ENCODE measurements at regions not wholly inside any gene's neighbourhood (a gene's known extent, or its start where the extent isn't known, plus 50 kb on each side); places are given as distances from the start of the nearest gene placed in this dataset.

DNA sequence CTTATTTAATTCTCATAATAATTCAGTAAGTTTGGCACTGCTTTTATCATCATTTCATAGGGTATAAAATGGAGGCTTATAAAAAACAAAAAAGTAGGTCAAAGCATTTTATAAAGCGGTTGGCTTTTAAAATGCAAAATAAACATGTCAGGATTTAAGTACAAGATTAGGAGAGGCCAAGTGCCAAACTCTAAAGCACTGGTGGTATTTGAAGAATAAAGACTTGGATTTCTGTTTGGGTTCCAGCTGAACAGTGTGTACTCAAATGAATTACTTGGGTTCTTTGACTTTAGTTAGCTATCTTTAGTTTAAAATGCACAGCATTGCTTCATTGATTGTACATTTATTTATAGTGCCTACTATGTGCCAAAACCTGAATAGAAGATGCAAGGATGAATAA lies 966.6 kb upstream of the SEL1L start:
- Mint-ChIP-seq H3K27ac (ENCODE audit: unreplicated experiment) (no peak overlapping the region), H3K27me3 (ENCODE audit: insufficient read depth, unreplicated experiment) (no peaks in the 10 kb centered on the region), H3K4me3 (ENCODE audit: unreplicated experiment) (no peak overlapping the region), H3K36me3 (ENCODE audit: insufficient read depth, unreplicated experiment) (no peaks in the 10 kb centered on the region), H3K4me1 (ENCODE audit: low read depth, unreplicated experiment) (peaks cover 7% of the 10 kb centered on the region), H3K9me3 (ENCODE audit: unreplicated experiment) (no peaks in the 10 kb centered on the region)
- no peak overlapping the region for H3K4me3 ChIP-seq (ENCODE audit: low read depth, low read length)
- no peak for DNase-seq
- TF ChIP-seq, protein P1, sequence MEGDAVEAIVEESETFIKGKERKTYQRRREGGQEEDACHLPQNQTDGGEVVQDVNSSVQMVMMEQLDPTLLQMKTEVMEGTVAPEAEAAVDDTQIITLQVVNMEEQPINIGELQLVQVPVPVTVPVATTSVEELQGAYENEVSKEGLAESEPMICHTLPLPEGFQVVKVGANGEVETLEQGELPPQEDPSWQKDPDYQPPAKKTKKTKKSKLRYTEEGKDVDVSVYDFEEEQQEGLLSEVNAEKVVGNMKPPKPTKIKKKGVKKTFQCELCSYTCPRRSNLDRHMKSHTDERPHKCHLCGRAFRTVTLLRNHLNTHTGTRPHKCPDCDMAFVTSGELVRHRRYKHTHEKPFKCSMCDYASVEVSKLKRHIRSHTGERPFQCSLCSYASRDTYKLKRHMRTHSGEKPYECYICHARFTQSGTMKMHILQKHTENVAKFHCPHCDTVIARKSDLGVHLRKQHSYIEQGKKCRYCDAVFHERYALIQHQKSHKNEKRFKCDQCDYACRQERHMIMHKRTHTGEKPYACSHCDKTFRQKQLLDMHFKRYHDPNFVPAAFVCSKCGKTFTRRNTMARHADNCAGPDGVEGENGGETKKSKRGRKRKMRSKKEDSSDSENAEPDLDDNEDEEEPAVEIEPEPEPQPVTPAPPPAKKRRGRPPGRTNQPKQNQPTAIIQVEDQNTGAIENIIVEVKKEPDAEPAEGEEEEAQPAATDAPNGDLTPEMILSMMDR (IDR thresholded peaks at IDR 0.05; ENCODE audit: insufficient read depth in 1 of 2, low read depth in 1 of 2, low read length in 1 of 2, severe bottlenecking in 1 of 2, unreplicated experiment in 1 of 2), result no peak
- CTCF ChIA-PET, result no interaction called here
- H3K4me1 ChIP-seq, result no peaks in the 10 kb centered on the region
- intact Hi-C loops (cut with micrococcal nuclease; ENCODE audit: unreplicated experiment), result no loop called here
- H3K27me3 ChIP-seq (replicated peaks; ENCODE audit: control insufficient read depth, insufficient read depth, low read length), result no peaks in the 10 kb centered on the region
- no TSS peak for BruUV-seq (replicated peaks)
- H3K9me3 ChIP-seq, result no peaks in the 10 kb centered on the region
- H3K36me3 ChIP-seq (ENCODE audit: control insufficient read depth, insufficient read depth, low read length), result no peaks in the 10 kb centered on the region
- POLR2A ChIA-PET, result no interaction called here

DNA sequence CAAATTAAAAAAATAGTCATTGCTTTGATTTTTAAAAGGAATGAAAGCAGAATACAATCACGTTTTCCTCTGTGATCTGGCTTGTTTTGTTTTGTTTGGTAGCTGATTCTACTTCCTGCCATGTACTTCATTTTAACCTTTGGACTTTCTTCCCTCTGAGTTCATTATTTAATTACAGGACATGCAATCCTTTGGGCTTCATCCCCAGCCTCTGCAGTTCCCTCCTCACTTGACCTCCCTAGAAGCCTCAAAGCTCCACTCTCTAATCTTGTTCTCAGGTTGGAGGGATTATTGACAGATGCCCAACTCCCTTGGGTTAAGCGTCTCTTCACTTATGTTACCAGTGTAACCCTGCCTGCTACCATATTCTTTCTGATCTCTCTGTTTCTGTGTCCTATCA lies 967.9 kb upstream of the SEL1L start:
- Mint-ChIP-seq H3K9me3 (ENCODE audit: unreplicated experiment) (no peaks in the 10 kb centered on the region), H3K36me3 (ENCODE audit: insufficient read depth, unreplicated experiment) (no peaks in the 10 kb centered on the region), H3K4me3 (ENCODE audit: unreplicated experiment) (no peak overlapping the region), H3K27me3 (ENCODE audit: insufficient read depth, unreplicated experiment) (no peaks in the 10 kb centered on the region), H3K4me1 (ENCODE audit: low read depth, unreplicated experiment) (peaks cover 7% of the 10 kb centered on the region), H3K27ac (ENCODE audit: unreplicated experiment) (no peak overlapping the region)
- TF ChIP-seq, protein P1 (IDR thresholded peaks at IDR 0.05; ENCODE audit: insufficient read depth in 1 of 2, low read depth in 1 of 2, low read length in 1 of 2, severe bottlenecking in 1 of 2, unreplicated experiment in 1 of 2), result no peak
- no peak overlapping the region for H3K4me3 ChIP-seq (ENCODE audit: low read depth, low read length)
- CTCF ChIA-PET, result no interaction called here
- H3K27me3 ChIP-seq (replicated peaks; ENCODE audit: control insufficient read depth, insufficient read depth, low read length), result no peaks in the 10 kb centered on the region
- POLR2A ChIA-PET, result no interaction called here
- no peak for DNase-seq
- intact Hi-C loops (cut with micrococcal nuclease; ENCODE audit: unreplicated experiment), result no loop called here
- H3K4me1 ChIP-seq, result no peaks in the 10 kb centered on the region
- no TSS peak for BruUV-seq (replicated peaks)
- H3K9me3 ChIP-seq, result no peaks in the 10 kb centered on the region
- no peaks in the 10 kb centered on the region for H3K36me3 ChIP-seq (ENCODE audit: control insufficient read depth, insufficient read depth, low read length)

DNA sequence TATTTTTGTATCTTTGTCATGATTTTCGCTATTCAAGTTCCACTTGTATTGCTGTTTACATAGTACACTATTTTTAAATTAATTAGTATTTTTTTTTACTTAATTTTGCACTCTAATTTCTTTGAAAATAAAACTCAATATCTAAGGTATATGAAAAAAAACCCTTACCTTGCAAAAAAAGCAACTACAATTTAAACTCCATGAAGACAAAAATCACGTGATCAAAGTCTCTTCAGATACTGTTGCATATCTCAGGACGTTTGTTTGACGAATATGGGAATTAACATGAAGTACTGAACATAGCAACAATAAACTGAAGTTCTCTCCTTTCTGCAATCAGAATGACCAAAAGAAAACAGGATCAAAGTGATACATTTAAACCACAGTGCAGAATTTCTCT lies 968.4 kb upstream of the SEL1L start:
- Histone ChIP-seq H3K36me3 (ENCODE audit: control insufficient read depth, insufficient read depth, low read length) (no peaks in the 10 kb centered on the region), H3K4me3 (ENCODE audit: low read depth, low read length) (no peak overlapping the region), H3K4me1 (no peaks in the 10 kb centered on the region), H3K9me3 (no peaks in the 10 kb centered on the region; the same call in 1 of the 2 replicates), H3K27me3 (replicated peaks; ENCODE audit: control insufficient read depth, insufficient read depth, low read length) (no peaks in the 10 kb centered on the region)
- Mint-ChIP-seq H3K36me3 (ENCODE audit: insufficient read depth, unreplicated experiment) (no peaks in the 10 kb centered on the region), H3K27ac (ENCODE audit: unreplicated experiment) (no peak overlapping the region), H3K4me3 (ENCODE audit: unreplicated experiment) (no peak overlapping the region), H3K4me1 (ENCODE audit: low read depth, unreplicated experiment) (peaks cover 7% of the 10 kb centered on the region), H3K9me3 (ENCODE audit: unreplicated experiment) (no peaks in the 10 kb centered on the region), H3K27me3 (ENCODE audit: insufficient read depth, unreplicated experiment) (no peaks in the 10 kb centered on the region)
- TF ChIP-seq, protein P1 (IDR thresholded peaks at IDR 0.05; ENCODE audit: insufficient read depth in 1 of 2, low read depth in 1 of 2, low read length in 1 of 2, severe bottlenecking in 1 of 2, unreplicated experiment in 1 of 2), result no peak
- POLR2A ChIA-PET, result no interaction called here
- BruUV-seq (replicated peaks), result no TSS peak
- CTCF ChIA-PET, result no interaction called here
- intact Hi-C loops (cut with micrococcal nuclease; ENCODE audit: unreplicated experiment), result no loop called here
- DNase-seq, result no peak

Data from Caco-2 (cell line).